IPS DF 19.7 (cell line): ENCODE measurements at regions not wholly inside any gene's neighbourhood (a gene's known extent, or its start where the extent isn't known, plus 50 kb on each side); places are given as distances from the start of the nearest gene placed in this dataset.

Experiments
- DNase-seq: peaks from one replicate; pipeline ENCODE4 v3.0.0-alpha.2; 2013; ENCODE audit warnings: low read depth, low spot score

DNA sequence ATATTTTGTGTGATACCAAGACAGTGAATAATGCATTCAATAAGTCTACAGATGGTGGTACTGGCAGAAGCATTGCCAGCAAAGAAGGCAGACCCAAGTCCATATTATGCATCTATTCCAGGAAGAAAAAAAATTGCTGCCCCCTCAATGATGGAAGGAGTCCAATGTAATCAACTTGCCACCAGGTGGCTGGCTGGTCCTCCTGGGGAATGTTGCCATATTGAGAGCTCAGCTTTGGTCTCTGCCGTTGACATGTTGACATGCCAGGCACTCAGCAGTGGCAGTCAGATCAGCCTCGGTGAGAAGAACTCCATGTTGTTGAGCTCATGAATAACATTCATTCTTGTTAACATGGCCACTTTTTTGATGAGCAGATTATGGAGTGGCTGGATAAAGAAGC lies 298.5 kb downstream of the IGSF11 start:
- DNase-seq, result no peak

DNA sequence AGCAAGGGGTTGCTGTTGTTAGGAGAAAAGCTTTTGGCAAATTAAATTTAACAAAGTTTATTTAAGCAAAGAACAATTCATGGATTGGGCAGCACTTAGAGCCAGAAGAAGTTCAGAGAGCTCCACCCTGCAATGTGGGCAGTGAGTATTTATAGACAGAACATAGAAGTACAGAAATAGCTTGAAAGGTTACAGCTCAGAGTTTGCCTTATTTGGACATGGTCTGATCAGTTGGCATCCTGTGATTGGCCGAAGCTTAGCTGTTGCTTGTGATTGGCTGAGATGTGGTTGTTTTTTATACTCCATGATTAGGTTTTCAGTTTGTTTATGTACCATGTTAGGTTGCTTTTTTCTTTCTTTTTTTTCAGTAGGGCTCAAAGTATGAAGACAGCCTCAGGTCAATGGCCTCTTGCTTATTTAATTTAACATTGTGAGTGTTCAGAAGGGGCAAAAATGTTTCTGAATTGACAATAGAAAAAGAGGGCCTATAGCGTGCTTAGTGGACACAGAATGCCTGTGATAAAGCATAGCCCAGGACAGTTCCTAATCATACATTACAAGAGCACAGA lies 293.8 kb downstream of the IGSF11 start:
- DNase-seq, result no peak

DNA sequence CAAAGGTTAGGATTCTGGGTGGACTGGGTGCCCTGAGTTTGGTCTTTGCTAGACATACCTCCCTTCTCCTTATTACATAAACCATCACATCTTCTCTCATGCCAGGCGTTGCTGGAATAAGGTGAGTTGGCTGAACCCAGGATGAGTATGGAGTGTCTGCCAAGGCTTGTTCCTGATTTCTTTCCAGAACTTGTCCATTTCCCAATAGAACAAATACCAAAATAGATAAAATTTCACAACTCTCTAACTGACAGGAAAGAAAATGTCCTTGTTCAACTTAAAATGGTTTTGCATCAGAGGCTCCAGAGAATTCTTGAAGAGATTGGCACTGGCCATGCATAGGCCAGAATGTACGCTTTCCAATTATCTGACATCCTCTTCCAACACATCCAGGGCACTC lies 291.9 kb downstream of the IGSF11 start:
- DNase-seq, result no peak

DNA sequence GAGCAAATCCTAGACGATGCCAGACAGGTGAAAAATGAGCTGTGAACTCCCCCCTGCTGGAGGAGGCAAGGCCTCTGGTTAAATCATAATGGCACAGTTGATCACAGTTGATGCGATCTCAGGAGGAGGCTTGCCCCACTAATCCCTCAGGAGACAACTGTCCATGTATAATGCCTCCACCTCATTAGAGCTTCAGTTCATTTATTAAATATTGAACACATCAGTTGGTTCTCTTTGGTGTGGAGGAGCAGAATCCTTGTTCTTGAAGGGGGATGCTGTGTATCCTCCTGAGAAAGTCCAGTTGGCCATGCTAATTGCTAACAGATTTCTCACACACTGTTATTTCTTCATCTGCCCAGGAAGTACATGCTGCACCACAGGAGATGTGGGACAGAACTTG lies 290.5 kb downstream of the IGSF11 start:
- no peak for DNase-seq

DNA sequence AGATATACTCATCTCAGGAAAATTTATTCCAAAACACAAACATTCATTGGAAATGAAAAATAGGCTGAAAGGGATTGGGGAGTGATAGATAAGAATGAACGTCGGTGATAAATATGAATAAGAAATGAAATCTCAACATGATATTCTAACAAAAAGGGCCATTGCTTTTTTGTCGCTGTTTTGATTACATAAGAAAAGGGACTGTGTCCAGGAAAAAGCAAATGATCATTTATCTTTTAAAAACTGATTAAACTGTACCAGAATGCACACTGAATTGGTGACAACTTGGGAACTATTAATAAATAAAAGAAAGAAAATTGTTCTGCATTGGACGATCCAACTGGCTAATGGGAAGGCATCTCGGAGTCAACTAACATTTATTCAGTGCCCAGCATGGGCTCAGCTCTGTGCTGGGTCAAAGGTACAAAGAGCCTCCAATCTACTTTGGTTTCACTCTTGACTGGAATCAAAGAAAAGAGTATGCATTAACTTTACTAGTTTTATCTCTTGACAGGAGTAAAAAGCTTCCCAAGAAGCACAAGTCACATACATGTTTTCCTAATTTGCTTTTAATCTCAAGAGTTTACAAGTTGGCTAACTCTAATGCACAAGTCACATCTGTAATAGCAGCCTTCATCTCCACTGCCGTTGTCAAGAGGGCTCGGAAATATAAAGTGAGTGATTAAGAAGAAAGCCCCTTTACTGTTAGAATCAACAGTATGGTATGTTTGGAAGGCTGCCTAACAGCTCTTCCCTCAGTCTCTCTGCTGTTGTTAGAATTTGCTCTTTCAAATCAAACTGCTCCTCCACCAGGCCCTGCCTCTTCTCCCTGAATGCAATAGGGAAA lies 280.0 kb downstream of the IGSF11 start:
- no peak for DNase-seq

DNA sequence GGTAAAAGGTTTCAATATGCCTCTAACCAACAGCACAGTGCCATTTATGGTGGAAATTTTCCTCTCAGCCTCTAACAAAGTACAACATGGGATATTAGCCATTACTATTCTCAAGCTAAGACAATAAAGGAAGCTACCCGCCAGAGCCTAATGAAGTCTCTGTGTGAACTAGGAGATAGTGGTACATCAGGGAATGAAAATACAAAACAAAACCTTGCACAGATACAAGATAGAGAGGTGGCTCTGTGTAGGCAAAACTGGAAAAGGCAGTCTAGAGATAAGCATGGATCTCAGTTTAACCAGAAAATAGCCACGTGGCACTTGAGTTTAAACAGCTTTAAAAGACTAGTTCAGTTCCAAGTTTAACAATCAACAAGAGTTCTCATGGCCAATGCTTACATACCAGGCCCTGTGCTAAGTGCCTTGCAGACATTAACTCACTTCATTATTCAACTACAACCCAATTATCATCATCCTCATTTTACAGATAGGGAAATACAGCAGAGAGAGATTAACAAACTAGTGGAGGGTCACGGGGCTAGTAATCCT lies 279.3 kb downstream of the IGSF11 start:
- no peak for DNase-seq

DNA sequence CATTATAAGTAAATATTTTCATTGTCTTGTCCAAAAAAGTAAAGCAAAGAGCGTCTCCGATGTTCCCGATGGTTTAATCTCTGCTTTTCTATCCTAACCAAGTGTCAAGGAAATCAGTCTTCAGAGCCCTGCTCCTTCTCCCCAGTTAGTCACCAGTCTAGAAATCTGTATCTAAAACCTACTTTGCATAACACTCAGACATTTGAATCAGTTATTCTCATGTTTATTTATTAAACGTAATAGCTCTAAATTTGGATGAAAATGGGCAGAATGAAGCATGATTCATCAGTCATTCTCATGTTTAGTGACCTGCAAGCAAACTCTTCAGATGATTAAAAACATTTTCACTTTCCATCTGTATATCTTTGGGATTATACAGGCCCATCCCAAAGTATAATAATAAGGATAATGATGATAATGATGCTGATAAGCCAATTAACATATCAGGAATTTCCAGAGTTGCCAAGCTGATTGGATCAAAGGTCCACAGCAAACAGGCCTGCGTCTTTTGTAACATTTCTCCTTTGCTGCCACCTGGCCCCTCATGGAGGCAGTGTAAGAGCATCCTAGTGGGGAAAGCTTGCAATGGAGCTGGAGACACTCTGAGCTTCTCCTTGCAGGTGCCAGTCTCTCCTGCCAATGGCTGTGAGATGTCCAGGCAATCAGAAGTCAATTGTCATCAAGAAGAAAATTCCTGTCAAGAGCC lies 273.9 kb downstream of the IGSF11 start:
- DNase-seq, result no peak

DNA sequence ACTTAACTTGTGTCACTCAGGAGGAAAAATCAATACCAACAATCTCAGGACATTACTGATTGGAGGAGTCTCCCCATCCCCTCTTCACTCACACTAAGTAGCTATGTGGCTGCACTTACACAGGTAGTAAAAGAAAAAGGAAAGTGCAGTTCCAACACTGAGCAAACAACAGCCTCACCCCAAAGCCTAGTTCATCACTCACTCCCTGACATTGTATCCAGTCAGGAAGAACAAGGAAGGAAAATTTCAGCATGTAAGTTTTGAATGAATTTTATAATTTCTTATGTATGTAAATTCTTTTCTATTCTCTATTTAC lies 273.4 kb downstream of the IGSF11 start:
- DNase-seq, result no peak

DNA sequence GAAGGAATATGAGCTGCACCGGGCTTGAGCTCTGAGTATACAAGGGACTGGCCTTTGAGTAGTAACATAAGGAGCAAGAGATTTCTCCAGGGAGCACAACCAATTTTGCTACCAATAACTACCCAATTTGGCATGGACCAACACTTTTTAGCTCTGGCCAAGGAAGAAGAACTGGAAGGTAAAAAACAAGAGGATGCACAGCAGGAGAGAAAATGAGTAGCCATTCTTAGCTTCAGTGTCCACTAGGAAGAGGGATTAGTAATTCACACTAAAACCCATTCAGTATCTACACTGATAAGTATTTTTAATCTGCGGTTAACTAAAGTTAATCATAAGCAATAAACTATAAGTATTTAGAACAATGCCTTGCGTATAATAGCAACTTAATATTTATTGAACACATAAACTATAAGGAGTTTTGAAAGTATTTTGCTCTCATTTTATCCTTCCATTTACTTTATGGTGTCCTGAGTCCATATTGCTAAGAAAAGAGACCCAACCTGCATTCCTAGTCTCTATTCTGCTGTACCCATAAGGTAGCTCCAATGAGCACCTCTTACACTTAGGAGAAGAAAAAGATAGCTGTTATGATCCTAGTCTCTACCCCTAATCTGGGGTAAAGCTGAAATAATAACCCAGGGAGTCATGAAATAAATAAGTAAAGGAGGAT lies 268.9 kb downstream of the IGSF11 start:
- DNase-seq, result no peak

DNA sequence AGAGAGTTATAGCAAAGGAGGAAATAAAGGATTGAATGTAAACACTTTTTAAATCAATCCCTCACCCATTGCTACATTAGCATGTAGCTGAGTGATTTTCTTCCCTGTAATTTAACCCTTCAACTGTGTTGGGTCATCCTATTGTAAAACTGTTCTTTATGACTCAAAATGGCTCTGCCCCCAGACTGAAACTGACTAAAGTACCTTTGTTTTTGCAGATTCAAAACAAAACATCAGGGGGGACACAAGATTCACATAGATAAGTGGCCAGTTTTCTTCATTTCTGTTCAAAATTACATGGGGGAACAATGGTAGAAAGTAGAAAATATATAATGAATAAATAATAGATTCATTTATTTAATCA lies 268.4 kb downstream of the IGSF11 start:
- no peak for DNase-seq

DNA sequence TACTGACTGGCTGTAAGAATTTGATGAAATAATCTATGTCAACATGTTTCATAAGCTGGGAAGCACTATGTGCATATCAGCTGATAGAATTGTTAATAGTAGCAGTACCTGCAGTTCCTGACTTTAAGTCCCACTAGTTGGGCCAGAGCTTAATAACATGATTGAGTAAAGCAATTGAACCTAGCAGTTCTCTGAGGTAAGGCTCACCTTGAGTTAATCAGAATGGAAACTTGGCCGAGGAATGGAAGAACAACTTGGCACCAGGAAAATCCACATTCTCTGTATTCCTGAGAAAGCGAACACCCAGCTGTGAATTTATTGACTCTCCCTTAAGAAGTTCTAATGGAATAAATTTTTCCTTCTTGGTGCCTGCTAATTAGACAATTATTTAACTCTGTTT lies 262.6 kb downstream of the IGSF11 start:
- no peak for DNase-seq

DNA sequence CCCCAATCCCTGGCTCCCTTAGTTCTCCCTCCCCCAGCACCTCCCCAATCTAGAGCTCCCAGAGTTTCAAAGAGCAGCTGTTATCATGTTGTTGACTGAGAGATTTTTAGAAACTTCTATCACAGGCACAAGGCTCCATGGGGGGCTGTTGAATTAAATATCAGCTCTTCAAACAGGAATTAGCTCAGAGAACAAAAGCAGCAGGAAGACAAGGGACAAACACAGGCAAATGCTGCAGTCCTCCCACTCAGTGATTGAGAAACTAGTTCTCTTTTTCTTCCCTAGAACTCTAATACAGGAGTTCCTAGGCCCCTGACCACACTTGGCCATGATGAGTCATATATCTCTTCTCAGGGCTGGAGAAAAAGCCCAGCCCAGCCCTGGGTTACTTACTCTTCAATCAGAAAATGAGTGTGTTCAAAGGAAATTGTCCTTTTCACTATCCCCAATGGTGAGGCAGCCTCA lies 262.1 kb downstream of the IGSF11 start:
- no peak for DNase-seq

DNA sequence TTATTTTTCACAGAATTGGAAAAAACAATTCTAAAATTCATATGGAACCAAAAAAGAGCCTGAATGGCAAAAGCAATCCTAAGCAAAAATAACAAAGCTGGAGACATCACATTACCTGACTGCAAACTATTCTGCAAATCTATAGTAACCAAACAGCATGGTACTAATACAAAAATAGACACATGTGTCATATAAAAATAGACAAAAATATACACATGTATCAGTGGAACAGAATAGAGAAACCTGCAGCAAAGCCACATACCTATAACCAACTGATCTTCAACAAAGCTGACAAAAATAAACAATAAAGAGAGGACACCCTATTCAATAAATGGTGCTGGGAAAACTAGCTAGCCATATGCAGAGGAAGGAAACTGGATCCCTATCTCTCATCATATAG lies 259.6 kb downstream of the IGSF11 start:
- DNase-seq, result no peak

DNA sequence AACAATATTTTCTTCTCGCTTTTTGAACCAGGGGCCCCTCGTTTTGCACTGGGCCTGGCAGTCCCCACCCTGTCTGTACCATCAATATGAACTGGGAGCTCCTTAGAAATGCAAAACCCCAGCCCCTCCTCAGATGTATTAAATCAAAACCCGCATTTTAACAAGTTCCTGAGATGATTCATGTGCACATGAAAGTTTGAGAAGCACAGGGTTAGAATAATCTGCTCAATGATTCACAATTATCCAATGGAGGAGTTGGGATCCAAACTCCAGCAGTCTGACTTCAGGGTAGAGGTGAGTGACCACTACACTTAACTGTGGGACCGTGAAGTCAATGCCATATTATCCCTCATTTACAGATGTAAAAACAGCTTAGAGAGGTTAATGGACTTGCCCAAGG lies 256.4 kb downstream of the IGSF11 start:
- DNase-seq, result no peak

DNA sequence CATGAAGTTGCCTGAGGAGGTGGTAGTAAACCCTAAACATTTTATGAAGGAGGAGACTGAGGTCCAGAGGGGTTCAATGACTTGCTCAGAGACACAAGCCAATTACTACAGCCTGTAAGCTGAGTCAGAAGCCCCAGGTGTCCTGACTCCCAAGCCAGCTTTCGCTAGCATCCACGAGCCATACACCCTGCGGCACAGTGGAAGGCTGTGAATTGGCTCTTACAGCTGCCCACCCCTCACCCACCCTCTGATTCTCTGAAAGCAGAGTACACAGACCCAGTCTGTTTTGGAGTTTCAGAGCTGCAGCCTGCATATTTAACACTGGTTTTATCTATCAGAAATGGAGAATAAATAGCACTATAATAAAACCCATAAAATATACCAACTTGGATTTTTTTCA lies 253.4 kb downstream of the IGSF11 start:
- no peak for DNase-seq

DNA sequence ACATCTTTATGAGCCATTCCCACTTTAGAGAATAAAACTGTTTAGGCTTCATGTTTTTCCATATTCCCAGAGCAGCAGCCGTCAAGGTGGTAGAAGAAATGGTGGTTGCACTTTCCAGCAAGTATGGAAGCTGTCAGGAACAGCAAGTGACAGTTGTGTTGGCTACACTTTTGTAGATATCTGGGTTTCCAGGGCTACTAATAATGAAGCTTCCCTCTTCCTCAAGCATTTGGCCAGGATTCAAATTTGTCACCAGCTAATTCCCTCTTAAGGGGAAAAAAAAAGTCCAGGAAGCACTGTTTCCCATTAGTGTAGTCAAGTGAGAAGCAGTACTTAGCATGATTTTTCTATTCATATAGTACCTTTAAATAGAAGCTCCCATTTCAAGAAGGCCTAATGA lies 252.8 kb downstream of the IGSF11 start:
- no peak for DNase-seq

DNA sequence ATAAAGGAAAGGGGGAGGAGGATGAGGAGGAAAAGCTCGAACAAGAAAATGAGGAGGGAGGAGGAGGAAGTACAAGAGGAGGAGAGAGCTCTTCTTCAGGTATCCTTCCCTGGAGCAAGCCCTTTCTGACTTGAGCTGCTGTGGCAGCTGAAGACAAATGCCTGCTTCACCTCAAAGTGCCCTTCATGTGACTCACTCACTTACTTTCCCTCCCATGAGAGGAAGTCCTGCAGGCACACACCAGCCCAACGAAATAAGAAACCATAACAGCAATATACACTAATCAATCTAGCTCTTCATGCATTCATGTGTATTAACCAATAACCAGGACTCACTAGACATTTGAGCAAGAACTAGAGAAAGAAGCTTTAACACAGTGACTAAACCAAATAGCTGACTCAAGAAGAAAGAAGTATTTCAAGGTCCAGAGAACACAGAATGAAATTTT lies 251.9 kb downstream of the IGSF11 start:
- no peak for DNase-seq

DNA sequence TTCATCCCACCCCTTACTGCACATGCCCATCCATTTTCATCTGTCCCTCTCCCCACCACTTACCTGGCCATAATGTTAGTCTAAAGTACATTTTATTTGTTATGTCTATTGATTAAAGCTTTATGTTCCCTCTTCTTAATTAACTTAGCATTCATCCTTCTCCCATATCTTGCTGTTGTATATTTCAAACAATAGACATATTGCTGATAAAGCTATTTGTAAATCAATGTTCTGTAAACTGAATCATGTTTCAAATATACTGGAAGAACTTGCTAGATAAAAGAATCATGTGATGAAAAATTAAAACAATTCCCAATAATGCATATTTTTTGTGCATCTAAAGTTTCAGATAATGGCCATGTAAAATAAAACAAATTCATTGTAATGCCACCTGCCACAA lies 249.2 kb downstream of the IGSF11 start:
- no peak for DNase-seq

DNA sequence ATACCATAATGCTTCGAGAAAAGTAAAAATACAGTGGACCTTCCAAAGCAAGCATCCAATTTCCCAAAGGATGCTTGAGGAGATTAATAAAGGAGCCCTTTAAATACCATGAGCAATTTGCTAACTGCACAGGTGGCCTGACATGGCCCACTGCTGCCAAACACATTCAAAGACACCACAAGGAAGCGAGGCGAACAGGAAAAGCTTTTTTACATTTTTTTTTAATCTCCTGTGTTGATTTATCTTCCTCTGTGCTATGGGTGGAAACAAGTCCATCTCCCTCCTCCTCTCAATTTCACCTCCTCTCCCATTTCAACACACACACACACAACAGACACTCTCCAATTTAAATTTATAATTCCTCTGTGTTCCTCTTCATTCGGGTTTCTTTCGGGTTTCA lies 243.4 kb downstream of the IGSF11 start:
- no peak for DNase-seq

DNA sequence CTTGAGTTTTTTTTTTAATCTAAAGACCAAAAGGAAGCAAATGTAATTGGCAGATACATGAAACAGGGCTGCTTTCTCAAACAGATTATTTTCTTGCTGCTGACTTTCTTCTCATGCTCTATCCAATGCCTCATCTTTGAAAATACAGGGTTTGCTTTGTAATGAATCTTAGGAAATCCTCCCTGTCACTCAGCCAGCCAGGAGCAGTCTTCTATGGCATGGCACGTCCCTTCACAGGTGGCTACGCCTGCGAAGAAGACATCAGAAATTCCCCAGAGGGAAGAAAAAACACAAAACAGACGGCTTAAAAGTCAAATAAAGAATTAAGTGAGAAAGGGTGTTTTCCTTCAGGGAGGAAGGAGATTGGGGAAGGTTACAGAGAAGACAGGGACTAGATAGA lies 242.5 kb downstream of the IGSF11 start:
- DNase-seq, result no peak

DNA sequence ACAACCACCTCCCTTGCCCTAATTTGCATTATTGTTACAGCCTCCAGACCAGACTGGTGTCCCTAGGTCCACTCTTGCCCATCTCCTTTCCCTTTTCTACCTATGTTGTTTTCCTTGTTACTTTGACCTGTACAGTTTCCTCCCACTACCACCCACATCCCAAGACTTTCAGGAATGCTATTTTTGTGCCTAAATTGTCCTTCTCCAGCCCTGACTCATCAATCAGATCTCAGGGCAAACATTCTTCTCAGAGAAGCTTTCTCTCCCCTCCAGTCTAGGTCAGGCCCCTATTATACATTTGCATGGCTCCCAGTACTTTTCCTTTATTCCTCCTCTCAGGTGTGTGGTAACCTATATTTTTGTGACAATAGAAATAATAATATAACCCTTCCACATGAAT lies 241.5 kb downstream of the IGSF11 start:
- DNase-seq, result no peak

DNA sequence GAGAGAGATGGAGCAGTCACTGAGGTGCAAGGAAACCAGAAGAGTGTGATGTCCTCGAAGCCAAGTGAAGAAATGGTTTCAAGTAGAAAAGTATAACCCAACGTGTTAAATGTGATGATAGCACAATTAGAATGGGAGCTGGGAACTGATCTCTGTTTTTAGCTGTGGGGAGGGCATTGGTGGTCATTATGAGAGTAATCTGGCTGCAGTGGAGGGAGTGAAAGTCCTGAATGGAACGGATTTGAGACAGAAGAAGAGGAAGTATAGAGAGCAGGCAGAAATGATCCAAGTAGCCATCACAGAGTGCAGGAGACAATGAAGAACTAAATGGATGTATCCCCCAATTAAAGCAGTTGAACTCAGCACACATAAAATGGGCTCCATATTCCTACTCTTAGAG lies 235.3 kb downstream of the IGSF11 start:
- no peak for DNase-seq
